HG03575 (cell line): ENCODE measurements at regions not wholly inside any gene's neighbourhood (a gene's known extent, or its start where the extent isn't known, plus 50 kb on each side); places are given as distances from the start of the nearest gene placed in this dataset.

ENCODE experiments used
- ATAC-seq: cut with Tn5 transposase; IDR thresholded peaks from one replicate; pipeline ENCODE4 v1.9.1; 2021; ENCODE audit not compliant: unreplicated experiment, insufficient number of reproducible peaks, low FRiP score; ENCODE audit errors: extremely low read depth

DNA sequence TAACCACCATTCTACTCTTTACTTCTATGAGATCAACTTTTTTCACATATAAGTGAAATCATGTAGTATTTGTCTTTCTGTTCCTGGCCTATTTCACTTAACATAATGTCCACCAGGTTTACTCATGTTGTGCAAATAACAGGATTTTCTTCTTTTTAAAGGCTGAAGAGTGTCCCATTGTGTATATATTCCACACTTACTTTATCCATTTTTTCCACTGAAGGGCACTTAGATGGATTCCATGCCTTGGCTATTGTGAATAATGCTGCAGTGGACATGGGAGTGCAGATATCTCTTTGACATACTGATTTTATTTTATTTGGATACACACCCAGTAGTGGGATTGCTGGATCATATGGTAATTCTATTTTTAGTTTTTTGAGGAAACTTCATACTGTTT, 181.1 kb upstream of the HMGA2 start:
- no peak for ATAC-seq

DNA sequence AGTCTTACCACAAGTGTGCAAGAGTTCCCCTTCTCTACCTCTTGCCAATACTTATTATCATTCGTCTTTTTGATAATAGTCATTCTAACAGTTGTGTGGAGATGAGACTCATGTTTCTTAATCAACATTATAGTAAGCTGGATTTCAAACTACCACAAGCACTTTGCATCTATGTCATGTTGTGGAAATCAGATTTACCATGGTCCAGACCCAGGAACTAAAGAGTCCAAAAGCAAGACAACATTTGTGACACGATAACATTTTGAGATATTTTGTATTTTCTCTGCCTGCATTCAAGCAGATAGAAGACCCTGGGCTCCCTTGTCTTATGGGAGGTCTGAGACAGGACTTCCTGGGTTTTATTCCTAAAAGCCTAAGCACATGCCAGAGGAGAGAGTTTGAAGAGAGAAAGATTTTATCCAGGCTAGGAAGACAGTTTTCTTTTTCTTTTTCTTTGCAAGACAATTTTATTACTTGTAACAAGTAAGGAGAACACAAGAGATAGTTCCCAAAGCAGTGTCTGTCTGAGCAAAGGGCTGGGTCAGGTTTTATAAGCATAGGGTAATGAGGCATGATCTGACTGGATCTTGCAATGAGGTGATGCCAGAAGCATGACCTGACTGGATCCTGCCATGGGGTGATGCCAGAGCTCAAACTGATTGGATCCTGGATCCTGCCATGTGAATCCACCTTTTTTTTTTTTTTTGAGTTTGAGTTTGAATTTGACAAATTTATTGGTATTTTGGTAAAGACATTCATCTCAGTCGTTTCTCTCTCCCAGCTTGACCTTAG, 180.5 kb upstream of the HMGA2 start:
- ATAC-seq, result no peak

DNA sequence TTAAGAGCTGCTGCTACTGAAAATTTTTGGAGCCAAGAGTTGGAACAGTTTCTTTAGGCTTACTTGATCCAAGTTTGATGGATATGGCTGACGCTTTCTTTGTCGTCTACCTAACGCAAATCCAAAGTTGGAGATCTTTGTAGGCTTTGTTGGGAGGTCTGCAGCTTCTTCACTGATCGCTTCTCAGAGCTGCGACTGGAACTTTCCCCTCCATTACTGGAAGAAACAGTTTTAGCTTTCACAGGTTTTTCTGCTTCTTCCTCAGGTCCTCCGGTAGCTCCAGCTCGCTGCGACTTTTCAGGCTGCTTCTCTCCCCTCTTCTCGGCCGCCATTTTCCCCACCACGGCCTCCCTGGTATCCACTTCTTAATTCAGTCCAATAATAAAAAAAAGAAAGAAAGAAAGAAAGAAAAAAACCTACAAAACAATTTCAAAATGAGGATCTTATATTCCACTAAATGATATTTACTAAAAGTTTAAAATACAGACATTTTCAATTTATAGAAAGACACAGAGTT, 178.1 kb upstream of the HMGA2 start:
- no peak for ATAC-seq

DNA sequence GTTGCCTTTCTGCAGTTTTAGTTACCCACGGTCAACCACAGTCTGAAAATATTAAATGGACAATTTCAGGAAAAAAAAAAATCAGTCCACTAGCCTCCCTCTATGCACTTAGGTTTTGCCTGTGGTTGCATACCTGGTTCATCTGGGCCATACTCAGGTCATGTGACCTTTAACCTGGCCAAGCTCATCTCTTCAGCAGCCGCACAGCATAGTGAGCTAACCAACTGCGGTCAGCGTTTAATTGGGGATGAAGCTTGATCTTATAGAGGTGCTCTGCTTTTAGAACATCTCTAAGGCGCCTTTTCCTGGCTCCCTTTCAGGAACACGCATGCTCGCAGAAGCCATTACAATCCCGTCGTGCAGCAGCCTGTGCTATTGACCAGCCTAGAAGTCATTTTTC, 177.2 kb upstream of the HMGA2 start:
- ATAC-seq, result no peak

DNA sequence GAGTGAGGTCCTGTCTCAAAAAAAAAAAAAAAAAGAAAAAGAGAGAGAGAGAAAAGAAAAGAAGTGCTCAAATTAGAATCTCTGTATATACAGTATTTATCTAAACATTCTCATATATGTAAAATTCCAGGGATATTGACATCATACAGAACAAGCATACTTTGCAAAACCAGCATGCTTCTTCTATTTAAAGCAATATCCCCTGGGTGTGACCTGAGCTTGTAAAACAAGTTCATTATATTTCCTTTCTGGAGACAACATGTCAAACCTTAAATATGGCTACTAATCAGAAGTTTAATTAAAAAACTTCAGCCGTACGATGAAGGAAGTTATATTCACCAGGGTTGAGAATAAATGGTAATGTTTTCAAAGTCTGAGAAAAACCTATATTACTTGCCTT, 175.8 kb upstream of the HMGA2 start:
- no peak for ATAC-seq

DNA sequence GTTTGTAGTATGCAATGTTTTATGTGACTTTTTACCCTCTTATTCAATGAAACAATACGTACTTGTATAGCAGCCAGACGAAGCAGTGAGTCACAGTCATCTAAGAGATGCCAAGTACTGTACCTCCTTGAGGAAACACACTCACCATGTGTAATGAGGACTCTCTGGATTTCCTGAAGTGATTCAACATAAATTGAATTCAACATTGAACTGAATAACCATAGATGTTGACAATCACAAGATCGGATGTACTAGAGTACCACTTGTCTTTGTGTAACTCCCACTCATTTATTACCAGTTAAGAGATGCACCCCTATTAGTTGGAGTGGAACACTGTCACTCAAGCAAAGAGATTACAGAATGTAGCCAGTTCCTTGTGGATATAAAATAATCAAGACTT, 175.2 kb upstream of the HMGA2 start:
- no peak for ATAC-seq

DNA sequence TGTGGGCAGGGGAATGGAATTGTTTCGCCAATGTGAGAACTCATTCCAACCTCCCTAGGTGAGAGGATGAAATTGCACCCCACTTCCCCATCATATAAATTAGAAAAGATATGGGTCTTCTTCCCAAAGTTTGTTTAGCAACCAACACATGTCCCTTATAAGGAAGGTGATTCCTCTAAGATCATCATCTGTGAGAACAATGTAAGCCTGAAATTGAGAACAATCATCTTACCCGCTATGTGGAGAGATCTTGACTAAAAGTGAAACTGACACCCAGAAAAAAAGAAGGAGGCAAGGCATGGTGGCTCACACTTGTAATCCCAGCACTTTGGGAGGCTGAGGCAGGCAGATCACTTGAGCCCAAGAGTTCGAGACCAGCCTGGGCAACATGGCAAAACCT, 173.2 kb upstream of the HMGA2 start:
- ATAC-seq, result no peak

DNA sequence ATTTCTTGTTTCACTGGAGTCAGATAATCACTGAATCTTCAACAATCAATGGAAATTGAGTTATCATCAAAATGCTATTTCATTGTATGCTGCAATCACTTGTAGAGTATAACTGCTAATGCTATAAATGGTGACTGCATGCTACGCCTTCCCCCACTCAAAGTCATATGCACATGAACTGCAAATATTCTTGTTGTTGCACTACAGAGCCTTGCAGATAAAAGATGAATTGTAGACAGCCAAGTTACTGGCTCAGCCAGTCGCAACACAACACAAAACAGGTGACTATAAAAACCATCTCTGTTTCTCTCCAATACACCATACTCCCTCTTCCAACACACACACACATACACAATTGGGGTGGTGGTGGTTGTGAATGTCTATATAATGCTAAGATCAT, 171.0 kb upstream of the HMGA2 start:
- ATAC-seq, result no peak

DNA sequence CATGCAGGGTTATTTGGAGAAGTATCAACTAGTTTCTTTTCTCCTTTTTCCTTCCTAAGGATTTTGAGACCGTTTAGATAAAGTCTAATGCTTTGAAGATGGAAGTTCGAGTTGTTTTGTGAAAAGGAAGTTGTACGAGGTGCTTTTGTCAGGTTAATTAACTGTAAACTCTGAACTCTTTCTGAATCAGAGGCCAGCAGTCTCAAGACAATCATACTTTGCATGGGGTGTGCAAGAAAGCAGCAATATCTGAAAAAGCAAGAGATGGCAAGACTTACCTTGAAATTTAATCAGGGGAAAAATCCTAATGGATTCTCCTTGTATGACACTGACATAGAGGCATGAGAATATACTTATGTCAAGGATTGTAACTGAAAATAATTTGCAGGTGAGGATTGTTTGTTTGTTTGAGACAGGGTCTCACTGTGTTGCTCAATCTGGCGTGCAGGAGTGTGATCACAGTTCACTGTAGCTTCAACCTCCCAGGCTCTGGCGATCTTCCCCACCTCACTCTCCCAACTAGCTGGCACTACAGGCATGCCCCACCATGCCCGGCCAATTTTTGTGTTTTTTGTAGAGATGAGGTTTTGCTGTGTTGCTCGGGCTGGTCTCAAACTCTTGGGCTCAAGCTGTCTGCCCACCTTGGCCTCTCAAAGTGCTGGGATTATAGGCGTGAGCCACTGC, 170.2 kb upstream of the HMGA2 start:
- no peak for ATAC-seq

DNA sequence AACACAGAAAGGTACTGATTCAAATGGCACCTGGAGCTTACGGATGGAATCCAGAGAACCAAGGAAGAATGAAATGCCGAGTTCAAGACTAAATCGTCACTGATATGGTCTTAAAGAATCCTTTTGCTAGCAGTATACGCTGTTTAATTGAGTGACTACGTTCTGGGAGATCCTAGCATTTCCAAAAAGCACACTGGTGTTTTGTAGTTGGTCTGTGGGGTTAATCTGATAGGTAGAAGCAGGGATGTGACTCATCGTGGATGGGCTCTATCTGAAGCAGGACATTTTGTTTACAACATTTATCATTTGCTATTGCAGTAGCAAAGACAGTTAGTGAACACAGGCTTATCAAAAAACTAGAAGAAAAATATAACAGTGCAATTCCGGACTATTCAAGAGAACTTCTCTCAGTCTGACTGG, 169.2 kb upstream of the HMGA2 start:
- ATAC-seq, result no peak

DNA sequence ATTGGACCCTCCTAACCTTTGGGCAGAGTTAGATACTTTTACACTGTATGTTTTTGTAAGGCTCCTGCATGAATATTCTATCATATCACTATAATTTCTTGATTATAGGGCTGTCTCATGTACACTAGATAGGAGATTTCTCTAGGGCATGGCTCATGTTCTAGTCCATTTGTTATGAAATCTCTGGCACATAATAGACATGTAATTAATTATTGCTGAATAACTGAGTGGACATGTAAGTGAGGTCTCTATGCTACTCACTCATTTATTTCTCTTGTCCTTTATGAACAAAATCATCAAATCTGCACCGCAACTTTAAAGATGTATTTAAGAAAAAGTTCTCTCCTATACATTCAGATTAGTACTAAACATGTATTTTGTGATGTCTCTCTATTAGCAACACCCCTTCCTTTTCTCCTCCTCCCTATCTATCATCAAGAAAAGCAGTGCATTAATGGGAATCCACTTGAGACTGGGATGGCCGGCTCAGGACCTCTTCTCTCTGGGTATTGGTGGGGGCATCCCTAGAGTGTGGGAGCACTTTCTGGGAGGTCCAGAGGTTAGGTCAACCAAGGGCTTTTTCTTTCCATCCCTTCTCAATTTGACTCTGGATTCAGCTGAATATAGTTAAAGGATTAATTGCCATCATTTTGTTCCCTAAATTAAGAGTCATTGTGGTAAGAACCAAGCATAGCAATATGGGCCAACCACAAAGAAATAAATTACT, 168.0 kb upstream of the HMGA2 start:
- no peak for ATAC-seq

DNA sequence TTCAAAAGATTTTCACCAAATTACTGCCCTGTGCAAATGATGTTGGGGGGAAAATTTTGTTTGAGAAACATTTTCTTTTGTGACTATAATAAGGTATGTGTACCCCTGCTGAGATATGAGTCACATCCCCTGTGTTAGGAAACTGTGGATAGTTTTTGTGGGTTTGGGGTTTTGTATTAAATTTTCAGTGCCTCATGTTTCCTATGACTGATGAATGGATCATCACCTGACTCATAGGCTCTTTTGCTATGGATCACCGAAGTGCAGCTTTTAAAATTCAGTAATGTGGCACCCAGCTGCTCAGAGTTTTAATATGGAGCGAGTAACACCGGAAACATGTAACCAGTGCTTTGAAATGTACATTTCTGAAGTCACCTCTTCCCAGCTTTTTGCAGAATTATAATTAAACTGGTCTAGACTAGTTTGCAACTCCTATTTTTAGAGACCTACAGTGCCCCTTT, 167.4 kb upstream of the HMGA2 start:
- ATAC-seq, result no peak

DNA sequence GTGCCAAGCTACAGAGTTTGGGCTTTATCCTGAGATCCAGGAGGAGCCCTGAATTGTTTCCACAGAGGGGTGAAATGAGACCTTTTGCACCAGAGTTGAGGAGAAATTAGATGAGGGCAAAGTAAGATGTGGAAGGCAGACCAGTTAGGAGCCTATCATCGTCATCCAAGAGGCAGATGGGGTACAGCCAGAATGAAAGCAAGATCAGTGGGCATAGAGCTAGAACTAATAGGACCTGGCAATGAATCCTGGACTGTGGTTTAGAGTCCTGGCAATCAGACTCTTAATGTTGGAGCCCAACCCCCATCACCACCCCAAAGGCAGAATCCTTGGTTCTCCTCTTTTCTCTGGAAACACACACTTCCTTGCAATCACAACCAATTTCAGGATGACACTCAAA, 166.6 kb upstream of the HMGA2 start:
- ATAC-seq, result no peak

DNA sequence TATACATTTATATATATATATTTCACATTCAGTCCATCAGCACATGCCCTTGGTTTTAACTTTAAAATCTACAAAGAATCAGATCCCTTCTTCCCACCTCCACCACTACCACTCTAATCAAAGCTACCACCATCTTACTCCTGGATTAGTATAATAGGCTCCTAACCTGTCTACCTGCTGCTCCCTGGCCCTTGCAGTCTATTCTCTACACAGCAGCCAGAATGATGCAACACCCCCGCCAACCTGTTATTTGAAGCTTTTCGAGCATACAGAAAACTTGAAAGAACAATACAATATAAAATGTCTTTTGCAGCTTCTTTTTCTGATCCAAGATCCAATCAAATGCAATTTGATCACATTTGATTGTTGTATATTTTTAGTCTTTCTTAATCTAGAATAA, 165.9 kb upstream of the HMGA2 start:
- no peak for ATAC-seq

DNA sequence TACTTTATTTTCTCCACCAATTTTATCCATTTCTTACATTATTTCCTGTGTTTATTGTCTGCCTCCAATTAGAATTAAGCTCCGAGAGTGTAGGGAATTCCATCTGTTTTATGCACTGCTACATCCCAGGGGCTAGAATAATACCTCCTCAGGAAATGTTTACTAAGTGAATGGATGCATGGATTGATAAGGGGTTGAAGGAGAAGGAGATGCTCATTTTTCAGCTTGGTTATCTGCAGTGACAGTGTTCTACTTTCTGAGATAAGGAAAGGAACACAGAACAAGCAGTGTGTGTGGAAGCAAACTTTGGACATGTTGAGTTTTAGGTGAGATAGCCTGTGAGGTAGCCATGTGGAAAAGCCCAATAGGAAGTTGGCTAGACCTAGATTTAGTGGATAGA, 164.6 kb upstream of the HMGA2 start:
- ATAC-seq, result no peak

DNA sequence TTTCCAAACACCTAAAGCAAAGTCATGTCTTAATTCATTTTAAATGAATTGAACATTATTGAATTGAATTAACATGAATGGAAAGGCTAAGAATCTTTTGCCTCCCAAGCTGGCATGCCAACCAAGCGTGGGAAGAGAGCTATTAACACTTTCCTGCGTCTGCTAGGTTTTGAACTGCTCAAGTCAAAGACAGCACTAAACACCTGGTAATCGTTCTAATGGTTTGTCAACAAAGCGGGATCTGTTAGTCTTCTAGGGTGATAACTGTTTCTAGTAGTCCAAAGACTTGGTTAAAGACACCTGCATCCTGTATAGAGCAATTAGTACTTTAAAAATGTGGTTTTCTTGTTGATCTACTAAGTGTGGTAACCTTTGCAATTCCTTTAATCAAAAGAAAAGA, 164.2 kb upstream of the HMGA2 start:
- ATAC-seq, result no peak

DNA sequence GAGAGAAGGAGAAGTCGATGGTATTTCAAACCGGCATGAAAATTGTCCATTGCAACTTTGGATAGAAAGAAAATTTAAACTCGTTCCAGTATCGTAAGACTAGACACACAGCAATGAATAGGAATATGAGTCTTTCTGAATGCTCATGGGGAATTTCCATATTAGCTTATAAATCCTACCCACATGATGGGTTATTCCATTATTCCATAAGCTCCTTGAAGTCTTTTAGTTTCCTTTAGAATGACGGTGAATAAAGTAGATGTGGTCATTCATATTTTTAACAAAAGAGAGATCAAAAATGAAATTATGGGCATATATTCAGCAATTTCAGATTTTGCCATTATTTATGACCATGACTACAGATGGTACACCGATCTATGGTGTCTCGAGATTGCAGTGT, 163.4 kb upstream of the HMGA2 start:
- ATAC-seq, result no peak

DNA sequence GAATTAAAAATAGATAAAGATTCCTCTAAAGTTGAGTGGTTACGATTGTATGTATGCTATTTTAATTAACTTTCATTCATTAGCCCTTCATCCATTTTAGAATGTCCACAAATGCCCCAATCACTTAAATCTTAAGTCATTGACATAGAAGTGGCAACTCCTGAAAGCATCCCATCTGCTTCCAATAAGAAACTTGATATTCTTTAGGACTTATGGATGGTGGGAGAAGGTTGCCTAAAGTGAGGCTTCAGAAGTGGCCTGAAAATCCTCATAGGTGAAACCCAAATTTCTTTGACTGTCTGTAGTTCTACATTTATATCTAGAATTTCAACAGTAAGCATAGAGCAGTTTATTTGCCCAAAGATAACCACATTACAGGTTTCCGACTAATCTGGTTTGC, 161.7 kb upstream of the HMGA2 start:
- ATAC-seq, result no peak

DNA sequence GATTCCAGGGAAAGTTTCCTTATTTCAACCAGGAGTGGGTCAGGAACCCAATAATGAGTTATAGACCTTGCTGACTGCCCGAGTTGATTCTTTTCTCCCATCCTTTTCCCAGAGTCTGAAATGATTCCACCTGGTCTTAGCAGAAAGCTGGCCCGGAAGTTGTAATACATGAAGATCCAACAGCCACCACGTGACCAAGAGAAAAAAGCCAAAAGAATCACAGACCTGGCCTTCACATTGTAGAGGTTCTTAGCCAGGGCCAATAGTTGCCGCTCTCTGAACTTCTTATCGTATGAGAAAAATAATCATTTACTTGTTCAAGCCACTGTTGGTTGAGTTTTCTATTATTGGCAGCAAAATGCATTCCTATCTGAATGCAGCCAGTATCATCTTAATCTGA, 161.2 kb upstream of the HMGA2 start:
- ATAC-seq, result no peak

DNA sequence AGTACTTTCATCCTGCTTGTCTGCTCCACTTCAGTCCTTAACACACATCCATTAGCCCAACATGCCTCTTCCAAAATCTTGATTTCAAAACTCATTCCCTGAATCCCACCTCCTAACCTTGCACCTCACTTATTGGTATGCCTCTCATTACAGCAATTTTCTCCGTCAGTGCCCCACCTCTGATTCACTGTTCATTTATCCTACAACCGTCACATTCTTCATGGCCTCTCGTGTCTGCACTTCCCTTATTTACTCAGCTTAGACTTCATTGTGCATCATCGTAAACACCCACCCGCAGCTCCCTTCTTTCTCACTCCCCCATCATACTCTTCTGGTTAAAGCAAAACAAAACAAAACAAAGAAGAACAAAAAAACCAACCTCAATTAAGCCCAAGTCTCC, 160.6 kb upstream of the HMGA2 start:
- ATAC-seq, result no peak
